PC-9 (cell line): ENCODE measurements at regions not wholly inside any gene's neighbourhood (a gene's known extent, or its start where the extent isn't known, plus 50 kb on each side); places are given as distances from the start of the nearest gene placed in this dataset.

Experiments used
- BruUV-seq: library from RNA; stranded (reverse); fragments of 400-500 nt; replicated peaks from 2 replicates; lab custom pipeline; 2021; lab: Mats Ljungman, UMichigan
- CTCF ChIA-PET: fragments of 300-600 bp; sonication (Branson Sonifier 250); formaldehyde crosslinking; loops from one replicate; lab custom pipeline; 2022; ENCODE audit warnings: antibody characterized with exemption; lab: Charles Lee
- POLR2A ChIA-PET: fragments of 300-600 bp; sonication (Branson Sonifier 250); formaldehyde crosslinking; loops from one replicate; lab custom pipeline; 2022; ENCODE audit warnings: antibody characterized with exemption; ENCODE audit not compliant: unreplicated experiment; lab: Charles Lee
- DNase-seq, 2 experiments: peaks; one replicate each; pipeline versions ENCODE4 v3.0.0 to v3.0.0-alpha.2; 2015 to 2022; ENCODE audit warnings: mixed read lengths in 1 of 2
- H2AFZ ChIP-seq: fragments of 200-600 bp; sonication (generic); 2 replicates; pipeline ENCODE4 v1.8.1; 2017; ENCODE audit warnings: antibody characterized with exemption
- H3F3A ChIP-seq: fragments of 200-600 bp; sonication (generic); 2 replicates; pipeline ENCODE4 v1.8.1; 2017; ENCODE audit warnings: antibody characterized with exemption, mild to moderate bottlenecking, low read depth; ENCODE audit not compliant: insufficient read depth
- H3K27ac ChIP-seq: fragments of 200-600 bp; sonication (generic); 2 replicates; pipeline ENCODE4 v1.6.1; 2016; ENCODE audit warnings: mixed run types
- H3K27me3 ChIP-seq: fragments of 200-600 bp; sonication (generic); 2 replicates; pipeline ENCODE4 v1.6.1; 2016; ENCODE audit warnings: low read depth, mixed run types; ENCODE audit not compliant: insufficient read depth
- H3K36me3 ChIP-seq: fragments of 200-600 bp; sonication (generic); 2 replicates; pipeline ENCODE4 v1.6.1; 2016; ENCODE audit warnings: low read depth, mixed run types
- H3K4me1 ChIP-seq: fragments of 200-600 bp; sonication (generic); replicated peaks from 2 replicates; pipeline ENCODE4 v1.6.1; 2016; ENCODE audit warnings: mixed run types; ENCODE audit not compliant: insufficient read depth
- H3K4me2 ChIP-seq: fragments of 200-600 bp; sonication (generic); 2 replicates; pipeline ENCODE4 v1.6.1; 2017; ENCODE audit warnings: mixed run types
- H3K4me3 ChIP-seq: fragments of 200-600 bp; sonication (generic); 2 replicates; pipeline ENCODE4 v1.6.1; 2016; ENCODE audit warnings: mixed run types
- H3K79me2 ChIP-seq: fragments of 200-600 bp; sonication (generic); 2 replicates; pipeline ENCODE4 v1.6.1; 2017; ENCODE audit warnings: low read depth, mixed run types
- H3K9me2 ChIP-seq: fragments of 200-600 bp; sonication (generic); 2 replicates; pipeline ENCODE4 v1.8.1; 2017; ENCODE audit warnings: mild to moderate bottlenecking; ENCODE audit not compliant: insufficient read depth
- H3K9me3 ChIP-seq: fragments of 200-600 bp; sonication (generic); 2 replicates; pipeline ENCODE4 v1.8.1; 2016; ENCODE audit warnings: low read depth; ENCODE audit not compliant: insufficient read depth
- H4K20me1 ChIP-seq: fragments of 200-600 bp; sonication (generic); 2 replicates; pipeline ENCODE4 v1.8.1; 2017; ENCODE audit not compliant: insufficient read depth
- CTCF ChIP-seq: fragments of 200-600 bp; sonication (generic); conservative IDR thresholded peaks from 2 replicates; pipeline ENCODE4 v1.6.1; 2017; ENCODE audit warnings: mixed run types, antibody characterized with exemption, mild to moderate bottlenecking, moderate library complexity
- EZH2 ChIP-seq: fragments of 200-600 bp; sonication (generic); IDR thresholded peaks from 2 replicates; pipeline ENCODE4 v1.8.0; 2017; ENCODE audit warnings: antibody characterized with exemption, low read depth
- intact Hi-C: fragments of 100-400 bp; cut with micrococcal nuclease; formaldehyde crosslinking; loops from one replicate; pipeline ENCODE4 v1.10.0; 2022; ENCODE audit not compliant: unreplicated experiment

GRCh38 chr10:118112543-118113125, 65.9 kb upstream of the RAB11FIP2 start:
- ChIA-PET CTCF (interaction anchor here (0.6 kb wide), 1 partner anchor 286 kb away, joined by 4 read pairs; no protein-coding TSS in a partner anchor), POLR2A (no interaction called here)
- Histone ChIP-seq H3K4me3 (no peak overlapping the region), H3K9me3 (no peaks in the 10 kb centered on the region), H3K79me2 (no peaks in the 10 kb centered on the region), H3F3A (no peaks in the 10 kb centered on the region), H3K4me1 (no peaks in the 10 kb centered on the region), H3K27ac (no peak overlapping the region), H3K4me2 (no peak overlapping the region), H4K20me1 (no peaks in the 10 kb centered on the region), H3K36me3 (no peaks in the 10 kb centered on the region), H3K27me3 (no peaks in the 10 kb centered on the region), H3K9me2 (no peaks in the 10 kb centered on the region), H2AFZ (no peak overlapping the region)
- intact Hi-C loops, result no loop called here
- no peak for DNase-seq
- TF ChIP-seq CTCF (no peak), EZH2 (no peak)
- BruUV-seq, result no TSS peak

GRCh38 chr10:118110750-118111149, 64.0 kb upstream of the RAB11FIP2 start:
- no TSS peak for BruUV-seq
- no peak overlapping the region for H3K27ac ChIP-seq
- H3K4me3 ChIP-seq, result no peak overlapping the region
- TF ChIP-seq EZH2, result no peak
- no peak for TF ChIP-seq CTCF
- H2AFZ ChIP-seq, result no peak overlapping the region
- CTCF ChIA-PET, result no interaction called here
- no peaks in the 10 kb centered on the region for H3K9me3 ChIP-seq
- POLR2A ChIA-PET, result no interaction called here
- no peak for DNase-seq
- no peaks in the 10 kb centered on the region for H3K36me3 ChIP-seq
- H3K4me1 ChIP-seq, result no peaks in the 10 kb centered on the region
- H3K9me2 ChIP-seq, result no peaks in the 10 kb centered on the region
- H3K79me2 ChIP-seq, result no peaks in the 10 kb centered on the region
- intact Hi-C loops, result no loop called here
- H3F3A ChIP-seq, result no peaks in the 10 kb centered on the region
- no peaks in the 10 kb centered on the region for H3K27me3 ChIP-seq
- H3K4me2 ChIP-seq, result no peak overlapping the region
- H4K20me1 ChIP-seq, result no peaks in the 10 kb centered on the region

GRCh38 chr10:118108194-118109026, 61.7 kb upstream of the RAB11FIP2 start:
- Histone ChIP-seq H3F3A (no peaks in the 10 kb centered on the region), H3K9me2 (no peaks in the 10 kb centered on the region), H3K9me3 (no peaks in the 10 kb centered on the region), H3K4me3 (no peak overlapping the region), H2AFZ (no peak overlapping the region), H4K20me1 (no peaks in the 10 kb centered on the region), H3K27me3 (no peaks in the 10 kb centered on the region), H3K36me3 (no peaks in the 10 kb centered on the region), H3K27ac (no peak overlapping the region), H3K79me2 (no peaks in the 10 kb centered on the region), H3K4me1 (no peaks in the 10 kb centered on the region), H3K4me2 (no peak overlapping the region)
- TF ChIP-seq EZH2 (no peak), CTCF (no peak)
- no peak for DNase-seq
- BruUV-seq, result no TSS peak
- intact Hi-C loops, result no loop called here
- ChIA-PET POLR2A (no interaction called here), CTCF (no interaction called here)
